MM.1S (cell line): ENCODE measurements at regions not wholly inside any gene's neighbourhood (a gene's known extent, or its start where the extent isn't known, plus 50 kb on each side); places are given as distances from the start of the nearest gene placed in this dataset.
A peak's percentile ranks its signal among the peaks of the same experiment; 100 is the strongest.

Experiments used
- DNase-seq: peaks from one replicate; pipeline ENCODE4 v3.0.0-alpha.2; 2015
- H2AFZ ChIP-seq: fragments of 300-600 bp; sonication (generic); 2 replicates; pipeline ENCODE4 v1.6.0; 2016; ENCODE audit warnings: antibody characterized with exemption, low read length
- H3F3A ChIP-seq: fragments of 300-600 bp; sonication (generic); 2 replicates; pipeline ENCODE4 v1.6.1; 2016; ENCODE audit warnings: mild to moderate bottlenecking, antibody characterized with exemption, low read length, moderate library complexity, mixed read lengths; ENCODE audit not compliant: insufficient read depth
- H3K27ac ChIP-seq: fragments of 300-600 bp; sonication (generic); 2 replicates; pipeline ENCODE4 v1.5.1; 2016; ENCODE audit warnings: mild to moderate bottlenecking, low read length
- H3K27me3 ChIP-seq: fragments of 300-600 bp; sonication (generic); replicated peaks from 2 replicates; pipeline ENCODE4 v1.6.0; 2016; ENCODE audit warnings: low read length; ENCODE audit not compliant: insufficient read depth
- H3K36me3 ChIP-seq: fragments of 300-600 bp; sonication (generic); replicated peaks from 2 replicates; pipeline ENCODE4 v1.6.1; 2016; ENCODE audit warnings: mild to moderate bottlenecking, low read length, mixed read lengths; ENCODE audit not compliant: insufficient read depth
- H3K4me1 ChIP-seq: fragments of 300-600 bp; sonication (generic); 2 replicates; pipeline ENCODE4 v1.6.1; 2016; ENCODE audit warnings: low read length, mixed read lengths
- H3K4me2 ChIP-seq: fragments of 300-600 bp; sonication (generic); 2 replicates; pipeline ENCODE4 v1.6.0; 2016; ENCODE audit warnings: low read depth, low read length
- H3K4me3 ChIP-seq: fragments of 300-600 bp; sonication (generic); 2 replicates; pipeline ENCODE4 v1.5.1; 2016; ENCODE audit warnings: low read length, mixed read lengths
- H3K79me2 ChIP-seq: fragments of 300-600 bp; sonication (generic); 2 replicates; pipeline ENCODE4 v1.6.1; 2016; ENCODE audit warnings: mixed run types, low read length, mixed read lengths
- H3K9ac ChIP-seq: fragments of 300-600 bp; sonication (generic); 2 replicates; pipeline ENCODE4 v1.6.1; 2016; ENCODE audit warnings: low read length, mixed read lengths
- H3K9me2 ChIP-seq: fragments of 300-600 bp; sonication (generic); replicated peaks from 2 replicates; pipeline ENCODE4 v1.6.1; 2016; ENCODE audit warnings: mild to moderate bottlenecking, low read length, mixed read lengths; ENCODE audit not compliant: insufficient read depth
- H3K9me3 ChIP-seq: fragments of 300-600 bp; sonication (generic); replicated peaks from 2 replicates; pipeline ENCODE4 v1.6.1; 2016; ENCODE audit warnings: mild to moderate bottlenecking, low read length, mixed read lengths; ENCODE audit not compliant: insufficient read depth
- H4K20me1 ChIP-seq: fragments of 300-600 bp; sonication (generic); 2 replicates; pipeline ENCODE4 v1.6.1; 2016; ENCODE audit warnings: mild to moderate bottlenecking, low read length, moderate library complexity, mixed read lengths; ENCODE audit not compliant: insufficient read depth
- CTCF ChIP-seq: fragments of 300-600 bp; sonication (generic); IDR thresholded peaks from 2 replicates; pipeline ENCODE4 v1.5.1; 2016; ENCODE audit warnings: antibody characterized with exemption, low read length, mixed read lengths
- EZH2 ChIP-seq: fragments of 300-600 bp; sonication (generic); optimal IDR thresholded peaks from 2 replicates; pipeline ENCODE3; 2017; ENCODE audit warnings: low read depth, mild to moderate bottlenecking, antibody characterized with exemption, low read length, mixed read lengths
- EZH2phosphoT487 ChIP-seq: fragments of 300-600 bp; sonication (generic); IDR thresholded peaks from 2 replicates; pipeline ENCODE4 v1.6.1; 2018; ENCODE audit warnings: antibody characterized with exemption, low read length

- Histone ChIP-seq H2AFZ (no peak overlapping the region), H3K9me3 (no peaks in the 10 kb centered on the region), H3K4me1 (peaks cover 12% of the 10 kb centered on the region), H3K36me3 (no peaks in the 10 kb centered on the region), H3K4me3 (no peak overlapping the region), H3K4me2 (no peak overlapping the region; the same call in 1 of the 2 replicates), H3K9ac (no peak overlapping the region), H3K79me2 (no peaks in the 10 kb centered on the region), H3F3A (no peaks in the 10 kb centered on the region), H3K27ac (peak overlapping the region; percentile 17; the same call in 1 of the 2 replicates), H3K9me2 (no peaks in the 10 kb centered on the region), H3K27me3 (no peaks in the 10 kb centered on the region), H4K20me1 (no peaks in the 10 kb centered on the region)
- no peak for TF ChIP-seq CTCF
- no peak for TF ChIP-seq EZH2phosphoT487
- no peak for TF ChIP-seq EZH2
- no peak for DNase-seq
Observed at GRCh38 chr10:4249841-4250586, 465.0 kb upstream of the KLF6 start.

GRCh38 chr10:4247379-4247778, 462.4 kb upstream of the KLF6 start:
- Histone ChIP-seq H3K9me3 (no peaks in the 10 kb centered on the region), H3K27me3 (no peaks in the 10 kb centered on the region), H3K9ac (no peak overlapping the region), H3F3A (peaks cover 4% of the 10 kb centered on the region; the same call in 1 of the 2 replicates), H3K9me2 (no peaks in the 10 kb centered on the region), H2AFZ (no peak overlapping the region), H4K20me1 (no peaks in the 10 kb centered on the region), H3K4me2 (no peak overlapping the region), H3K79me2 (no peaks in the 10 kb centered on the region), H3K4me1 (peaks cover 19% of the 10 kb centered on the region), H3K36me3 (no peaks in the 10 kb centered on the region), H3K4me3 (no peak overlapping the region), H3K27ac (no peak overlapping the region)
- TF ChIP-seq EZH2phosphoT487 (no peak), CTCF (no peak), EZH2 (no peak)
- DNase-seq = no peak

GRCh38 chr10:4246881-4247358, 461.9 kb upstream of the KLF6 start:
- Histone ChIP-seq H3K4me1 (peaks cover 22% of the 10 kb centered on the region), H3K4me3 (no peak overlapping the region), H3K79me2 (no peaks in the 10 kb centered on the region), H3K27ac (no peak overlapping the region), H3K9me2 (no peaks in the 10 kb centered on the region), H2AFZ (no peak overlapping the region), H3K27me3 (no peaks in the 10 kb centered on the region), H3F3A (peaks cover 8% of the 10 kb centered on the region; the same call in 1 of the 2 replicates), H3K36me3 (no peaks in the 10 kb centered on the region), H3K9ac (no peak overlapping the region), H3K9me3 (no peaks in the 10 kb centered on the region), H4K20me1 (no peaks in the 10 kb centered on the region), H3K4me2 (peak overlapping the region; percentile 17; the same call in 1 of the 2 replicates)
- no peak for TF ChIP-seq CTCF
- no peak for TF ChIP-seq EZH2phosphoT487
- TF ChIP-seq EZH2 = no peak
- DNase-seq = no peak
